ENCODE measurements at regions not wholly inside any gene's neighbourhood (a gene's known extent, or its start where the extent isn't known, plus 50 kb on each side); places are given as distances from the start of the nearest gene placed in this dataset.

DNA sequence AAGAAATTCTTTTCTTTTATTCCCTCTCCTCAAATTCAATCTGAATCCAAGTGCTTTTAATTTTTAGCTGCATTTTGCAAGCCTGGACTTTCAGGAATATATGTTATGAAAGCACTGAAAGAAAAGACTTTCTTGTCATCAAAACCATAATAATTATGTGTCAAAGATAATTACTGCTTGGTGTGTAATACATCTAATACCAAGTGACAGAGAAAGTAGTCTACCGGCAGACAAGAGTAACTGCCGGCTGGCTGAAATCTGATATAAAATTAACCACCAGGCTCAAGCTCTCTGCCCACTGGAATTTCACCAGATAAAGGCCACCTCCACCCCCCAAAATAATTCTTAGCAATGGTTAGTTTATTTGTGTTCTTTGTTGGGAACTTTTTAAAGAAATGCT, 220.9 kb upstream of the CDIN1 start:
- Histone ChIP-seq H3K4me1 (peaks cover 18% of the 10 kb centered on the region), H3K27ac (no peak overlapping the region), H3K36me3 (no peaks in the 10 kb centered on the region), H3K9me3 (no peaks in the 10 kb centered on the region), H3K27me3 (no peaks in the 10 kb centered on the region), H3K4me3 (no peak overlapping the region)
- TF ChIP-seq POLR2AphosphoS5 (IDR thresholded peaks at IDR 0.05; ENCODE audit: insufficient read depth in 1 of 2, low read depth in 1 of 2), result no peak
- TF ChIP-seq CTCF (IDR thresholded peaks at IDR 0.05), result no peak
- no peak for TF ChIP-seq POLR2A (IDR thresholded peaks at IDR 0.05)
- DNase-seq (ENCODE audit: extremely low spot score in 2 of 2), result no peak
- intact Hi-C loops (cut with DNase I), result no loop called here

- no peaks in the 10 kb centered on the region for H3K27me3 ChIP-seq
- no peaks in the 10 kb centered on the region for H3K9me3 ChIP-seq
- intact Hi-C loops (cut with DNase I), result no loop called here
- no peak for TF ChIP-seq CTCF (IDR thresholded peaks at IDR 0.05)
- no peak for TF ChIP-seq POLR2AphosphoS5 (IDR thresholded peaks at IDR 0.05; ENCODE audit: insufficient read depth in 1 of 2, low read depth in 1 of 2)
- TF ChIP-seq POLR2A (IDR thresholded peaks at IDR 0.05), result no peak
- no peaks in the 10 kb centered on the region for H3K36me3 ChIP-seq
- H3K27ac ChIP-seq, result no peak overlapping the region
- no peak for DNase-seq (ENCODE audit: extremely low spot score in 2 of 2)
- no peak overlapping the region for H3K4me3 ChIP-seq
- peaks cover 18% of the 10 kb centered on the region for H3K4me1 ChIP-seq
Observed at GRCh38 chr15:36359286-36359685, 220.1 kb upstream of the CDIN1 start.

GRCh38 chr15:36361351-36361870, 218.0 kb upstream of the CDIN1 start:
- intact Hi-C loops (cut with DNase I), result no loop called here
- no peak for DNase-seq (ENCODE audit: extremely low spot score in 2 of 2)
- H3K9me3 ChIP-seq, result no peaks in the 10 kb centered on the region
- peaks cover 18% of the 10 kb centered on the region for H3K4me1 ChIP-seq
- TF ChIP-seq POLR2AphosphoS5 (IDR thresholded peaks at IDR 0.05; ENCODE audit: insufficient read depth in 1 of 2, low read depth in 1 of 2), result no peak
- no peak for TF ChIP-seq CTCF (IDR thresholded peaks at IDR 0.05)
- no peak for TF ChIP-seq POLR2A (IDR thresholded peaks at IDR 0.05)
- no peaks in the 10 kb centered on the region for H3K27me3 ChIP-seq
- no peaks in the 10 kb centered on the region for H3K36me3 ChIP-seq
- H3K4me3 ChIP-seq, result no peak overlapping the region
- no peak overlapping the region for H3K27ac ChIP-seq

DNA sequence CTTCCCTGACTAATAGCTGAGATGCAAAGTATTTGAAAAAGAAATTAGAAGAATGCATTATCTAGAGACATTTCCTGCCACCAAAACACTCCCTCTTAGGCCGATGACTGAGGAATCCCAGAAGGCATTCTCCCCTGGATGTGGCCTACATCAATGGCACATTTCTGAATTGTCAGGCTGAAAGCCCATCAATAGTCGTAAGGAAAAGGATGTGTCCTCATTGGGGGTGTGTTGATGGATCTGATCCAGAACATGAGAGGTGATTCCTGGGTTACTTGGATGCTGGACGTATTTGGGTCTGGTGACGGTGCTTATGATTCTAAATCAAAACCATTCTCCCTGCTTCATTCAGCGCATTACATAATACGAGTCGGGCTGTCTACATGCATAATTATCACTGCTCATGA, 216.9 kb upstream of the CDIN1 start:
- no peak for DNase-seq (ENCODE audit: extremely low spot score in 2 of 2)
- Histone ChIP-seq H3K4me3 (no peak overlapping the region), H3K36me3 (no peaks in the 10 kb centered on the region), H3K4me1 (peaks cover 9% of the 10 kb centered on the region), H3K9me3 (no peaks in the 10 kb centered on the region), H3K27me3 (no peaks in the 10 kb centered on the region), H3K27ac (no peak overlapping the region)
- intact Hi-C loops (cut with DNase I), result no loop called here
- TF ChIP-seq POLR2AphosphoS5 (IDR thresholded peaks at IDR 0.05; ENCODE audit: insufficient read depth in 1 of 2, low read depth in 1 of 2) (no peak), CTCF (IDR thresholded peaks at IDR 0.05) (no peak), POLR2A (IDR thresholded peaks at IDR 0.05) (no peak)

GRCh38 chr15:36363335-36363734, 216.1 kb upstream of the CDIN1 start:
- intact Hi-C loops (cut with DNase I), result no loop called here
- Histone ChIP-seq H3K4me3 (no peak overlapping the region), H3K36me3 (no peaks in the 10 kb centered on the region), H3K27ac (no peak overlapping the region), H3K4me1 (peaks cover 3% of the 10 kb centered on the region), H3K9me3 (no peaks in the 10 kb centered on the region), H3K27me3 (no peaks in the 10 kb centered on the region)
- TF ChIP-seq CTCF (IDR thresholded peaks at IDR 0.05) (no peak), POLR2AphosphoS5 (IDR thresholded peaks at IDR 0.05; ENCODE audit: insufficient read depth in 1 of 2, low read depth in 1 of 2) (no peak), POLR2A (IDR thresholded peaks at IDR 0.05) (no peak)
- DNase-seq (ENCODE audit: extremely low spot score in 2 of 2), result no peak

Measured in vagina (tissue), 2 donors.